ENCODE measurements at regions not wholly inside any gene's neighbourhood (a gene's known extent, or its start where the extent isn't known, plus 50 kb on each side); places are given as distances from the start of the nearest gene placed in this dataset.

DNA sequence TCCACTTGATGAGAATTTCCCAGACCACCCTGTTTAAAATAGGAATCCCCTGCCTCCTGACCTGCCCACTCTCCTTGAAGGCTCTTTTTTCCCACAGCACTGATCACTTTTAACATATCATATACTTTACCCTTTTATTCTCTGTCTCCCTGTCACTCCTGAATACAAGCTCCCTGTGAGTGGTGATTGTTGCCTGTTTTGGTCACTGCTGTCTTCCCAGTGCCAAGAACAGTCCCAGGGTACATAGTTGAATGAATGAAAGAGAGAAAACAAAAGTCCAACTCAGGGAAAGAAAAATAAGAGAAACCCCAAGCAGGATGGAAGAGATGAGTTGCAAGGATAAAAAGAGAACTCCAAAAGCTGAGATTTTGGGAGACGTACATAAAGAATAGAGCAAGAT lies 500.3 kb upstream of the LMCD1 start:
- TF ChIP-seq, protein P1, sequence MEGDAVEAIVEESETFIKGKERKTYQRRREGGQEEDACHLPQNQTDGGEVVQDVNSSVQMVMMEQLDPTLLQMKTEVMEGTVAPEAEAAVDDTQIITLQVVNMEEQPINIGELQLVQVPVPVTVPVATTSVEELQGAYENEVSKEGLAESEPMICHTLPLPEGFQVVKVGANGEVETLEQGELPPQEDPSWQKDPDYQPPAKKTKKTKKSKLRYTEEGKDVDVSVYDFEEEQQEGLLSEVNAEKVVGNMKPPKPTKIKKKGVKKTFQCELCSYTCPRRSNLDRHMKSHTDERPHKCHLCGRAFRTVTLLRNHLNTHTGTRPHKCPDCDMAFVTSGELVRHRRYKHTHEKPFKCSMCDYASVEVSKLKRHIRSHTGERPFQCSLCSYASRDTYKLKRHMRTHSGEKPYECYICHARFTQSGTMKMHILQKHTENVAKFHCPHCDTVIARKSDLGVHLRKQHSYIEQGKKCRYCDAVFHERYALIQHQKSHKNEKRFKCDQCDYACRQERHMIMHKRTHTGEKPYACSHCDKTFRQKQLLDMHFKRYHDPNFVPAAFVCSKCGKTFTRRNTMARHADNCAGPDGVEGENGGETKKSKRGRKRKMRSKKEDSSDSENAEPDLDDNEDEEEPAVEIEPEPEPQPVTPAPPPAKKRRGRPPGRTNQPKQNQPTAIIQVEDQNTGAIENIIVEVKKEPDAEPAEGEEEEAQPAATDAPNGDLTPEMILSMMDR (IDR thresholded peaks at IDR 0.05) = no peak
- Histone ChIP-seq H3K9me3 (no peaks in the 10 kb centered on the region), H3K4me1 (no peaks in the 10 kb centered on the region), H3K27me3 (no peaks in the 10 kb centered on the region), H3K27ac (no peak overlapping the region), H3K36me3 (no peaks in the 10 kb centered on the region), H3K4me3 (no peak overlapping the region)
- intact Hi-C loops (cut with DNase I; ENCODE audit: low total_unique reads) = no loop called here
- DNase-seq = no peak

DNA sequence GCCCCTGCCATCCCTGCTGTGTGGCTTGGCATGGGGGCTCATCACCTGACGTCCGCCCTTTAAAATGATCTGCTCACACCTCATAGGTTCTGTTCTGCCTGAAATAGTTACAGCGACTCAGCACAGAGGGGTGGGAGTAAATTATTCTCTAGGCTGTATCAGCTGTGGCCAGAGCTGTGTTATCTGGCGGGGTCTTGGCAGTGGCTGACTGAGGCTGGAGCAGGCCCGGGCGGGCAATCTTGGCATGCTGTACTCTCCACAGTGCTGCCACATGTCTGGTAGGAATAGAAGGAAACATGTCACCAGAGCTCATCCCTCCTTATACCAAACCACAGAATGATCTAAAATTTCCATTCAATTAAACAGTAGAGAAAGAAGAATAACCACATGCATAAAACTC lies 499.9 kb upstream of the LMCD1 start:
- TF ChIP-seq, protein P1 (IDR thresholded peaks at IDR 0.05) = no peak
- no peak overlapping the region for H3K27ac ChIP-seq
- DNase-seq = no peak

DNA sequence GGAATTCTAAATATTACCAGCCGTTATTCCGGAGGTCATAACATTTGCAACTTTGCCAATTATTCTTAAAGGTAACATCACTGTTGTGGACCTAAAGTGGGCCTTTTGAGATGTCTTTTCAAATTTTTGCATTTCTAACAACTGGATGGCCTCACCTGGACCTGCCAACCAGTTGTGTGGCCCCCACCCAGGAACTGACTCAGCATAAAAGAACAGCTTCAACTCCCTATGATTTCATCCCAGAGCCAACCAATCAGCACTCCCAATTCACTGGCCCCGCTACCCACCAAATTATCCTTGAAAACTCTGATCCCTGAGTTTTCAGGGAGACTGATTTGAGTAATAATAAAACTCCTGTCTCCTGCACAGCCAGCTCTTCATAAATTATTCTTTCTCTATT lies 489.7 kb upstream of the LMCD1 start:
- Histone ChIP-seq H3K36me3 (no peaks in the 10 kb centered on the region), H3K9me3 (no peaks in the 10 kb centered on the region), H3K27me3 (no peaks in the 10 kb centered on the region), H3K4me3 (no peak overlapping the region), H3K27ac (no peak overlapping the region), H3K4me1 (no peaks in the 10 kb centered on the region)
- TF ChIP-seq, protein P1 (IDR thresholded peaks at IDR 0.05) = no peak
- intact Hi-C loops (cut with DNase I; ENCODE audit: low total_unique reads) = no loop called here
- no peak for DNase-seq

More for the DNA sequence above, 499.9 kb upstream of the LMCD1 start:
- intact Hi-C loops (cut with DNase I; ENCODE audit: low total_unique reads) = no loop called here
- no peaks in the 10 kb centered on the region for H3K27me3 ChIP-seq
- H3K4me3 ChIP-seq = no peak overlapping the region
- no peaks in the 10 kb centered on the region for H3K4me1 ChIP-seq
- no peaks in the 10 kb centered on the region for H3K9me3 ChIP-seq
- H3K36me3 ChIP-seq = no peaks in the 10 kb centered on the region

- no peaks in the 10 kb centered on the region for H3K27me3 ChIP-seq
- peaks cover 0 to 17% (median 8%) of the 10 kb centered on the region in 3 donors for H3K9me3 ChIP-seq
- no peak for DNase-seq
- intact Hi-C loops (cut with DNase I; ENCODE audit: low total_unique reads) = no loop called here
- no peaks in the 10 kb centered on the region for H3K36me3 ChIP-seq
- no peak overlapping the region for H3K27ac ChIP-seq
- TF ChIP-seq, protein P1 (IDR thresholded peaks at IDR 0.05) = no peak
- H3K4me1 ChIP-seq = no peaks in the 10 kb centered on the region
- H3K4me3 ChIP-seq = no peak overlapping the region
Measured at GRCh38 chr3:8020047-8020841, 481.4 kb upstream of the LMCD1 start.

DNA sequence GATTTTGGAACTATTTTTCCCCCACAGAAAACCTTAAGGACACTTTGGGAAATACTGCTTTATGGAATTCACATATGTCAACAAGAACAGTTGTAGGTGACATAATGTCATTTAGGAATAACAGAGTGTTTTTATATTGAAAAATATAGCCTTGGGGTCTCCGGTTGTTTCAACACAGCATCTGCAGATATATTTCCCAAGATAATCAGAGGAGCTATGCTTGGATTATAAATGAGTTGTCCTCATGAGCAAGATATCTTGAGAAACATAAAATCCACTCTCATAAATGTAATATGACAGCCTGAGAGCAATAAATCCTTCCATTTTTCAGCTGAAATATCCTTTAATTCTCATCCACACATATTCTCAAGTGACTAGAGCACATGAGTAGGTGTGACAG lies 473.7 kb upstream of the LMCD1 start:
- intact Hi-C loops (cut with DNase I; ENCODE audit: low total_unique reads) = no loop called here
- Histone ChIP-seq H3K36me3 (no peaks in the 10 kb centered on the region), H3K27ac (no peak overlapping the region), H3K27me3 (no peaks in the 10 kb centered on the region), H3K9me3 (peaks cover 0 to 6% (median 0%) of the 10 kb centered on the region in 3 donors), H3K4me3 (no peak overlapping the region), H3K4me1 (no peaks in the 10 kb centered on the region)
- DNase-seq = no peak
- TF ChIP-seq, protein P1 (IDR thresholded peaks at IDR 0.05) = no peak
